Omental fat pad (tissue), 3 donors: ENCODE measurements at regions not wholly inside any gene's neighbourhood (a gene's known extent, or its start where the extent isn't known, plus 50 kb on each side); places are given as distances from the start of the nearest gene placed in this dataset.
"Not testable (repeated sequence)": the region's sequence is repeated elsewhere in the genome, so short reads cannot be mapped to it uniquely, and the experiment has no call there.

Experiments used
- ATAC-seq: fragments of 150-250 bp; one replicate; pipeline ENCODE4 v1.9.1; 2016; ENCODE audit warnings: mild to moderate bottlenecking, moderate library complexity; ENCODE audit not compliant: low FRiP score
- DNase-seq: peaks from one replicate; pipeline ENCODE4 v3.0.0-alpha.2; 2019; ENCODE audit warnings: low spot score
- TF ChIP-seq, protein P1 (sequence below), 3 donors: fragments of 450-650 bp; IDR thresholded peaks; one replicate each; pipeline ENCODE4 v1.5.1; 2016 to 2017; ENCODE audit warnings: antibody characterized with exemption in 3 of 3, mild to moderate bottlenecking in 3 of 3, moderate library complexity in 2 of 3

DNA sequence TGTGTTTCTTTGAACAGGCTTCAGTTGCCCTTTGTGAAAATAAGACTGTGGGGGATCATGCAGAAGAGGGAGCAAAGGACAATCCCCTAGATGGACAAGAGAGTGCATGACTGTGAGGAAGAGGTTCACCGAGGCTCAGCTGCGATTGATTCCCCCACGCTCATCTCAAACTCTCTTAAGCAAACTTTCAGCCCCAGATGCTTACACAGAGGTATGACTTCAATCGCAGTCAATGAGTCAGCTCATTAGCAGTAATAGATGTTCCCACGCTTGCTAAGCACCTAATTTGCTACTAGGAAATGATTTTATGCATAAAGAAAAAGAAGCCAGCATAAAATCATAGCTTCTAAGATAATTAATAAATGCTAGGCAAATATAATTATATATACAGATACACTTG, 2256.1 kb upstream of the AGA start:
- TF ChIP-seq, protein P1, sequence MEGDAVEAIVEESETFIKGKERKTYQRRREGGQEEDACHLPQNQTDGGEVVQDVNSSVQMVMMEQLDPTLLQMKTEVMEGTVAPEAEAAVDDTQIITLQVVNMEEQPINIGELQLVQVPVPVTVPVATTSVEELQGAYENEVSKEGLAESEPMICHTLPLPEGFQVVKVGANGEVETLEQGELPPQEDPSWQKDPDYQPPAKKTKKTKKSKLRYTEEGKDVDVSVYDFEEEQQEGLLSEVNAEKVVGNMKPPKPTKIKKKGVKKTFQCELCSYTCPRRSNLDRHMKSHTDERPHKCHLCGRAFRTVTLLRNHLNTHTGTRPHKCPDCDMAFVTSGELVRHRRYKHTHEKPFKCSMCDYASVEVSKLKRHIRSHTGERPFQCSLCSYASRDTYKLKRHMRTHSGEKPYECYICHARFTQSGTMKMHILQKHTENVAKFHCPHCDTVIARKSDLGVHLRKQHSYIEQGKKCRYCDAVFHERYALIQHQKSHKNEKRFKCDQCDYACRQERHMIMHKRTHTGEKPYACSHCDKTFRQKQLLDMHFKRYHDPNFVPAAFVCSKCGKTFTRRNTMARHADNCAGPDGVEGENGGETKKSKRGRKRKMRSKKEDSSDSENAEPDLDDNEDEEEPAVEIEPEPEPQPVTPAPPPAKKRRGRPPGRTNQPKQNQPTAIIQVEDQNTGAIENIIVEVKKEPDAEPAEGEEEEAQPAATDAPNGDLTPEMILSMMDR (IDR thresholded peaks at IDR 0.05) = no peak
- no peak for ATAC-seq
- no peak for DNase-seq

DNA sequence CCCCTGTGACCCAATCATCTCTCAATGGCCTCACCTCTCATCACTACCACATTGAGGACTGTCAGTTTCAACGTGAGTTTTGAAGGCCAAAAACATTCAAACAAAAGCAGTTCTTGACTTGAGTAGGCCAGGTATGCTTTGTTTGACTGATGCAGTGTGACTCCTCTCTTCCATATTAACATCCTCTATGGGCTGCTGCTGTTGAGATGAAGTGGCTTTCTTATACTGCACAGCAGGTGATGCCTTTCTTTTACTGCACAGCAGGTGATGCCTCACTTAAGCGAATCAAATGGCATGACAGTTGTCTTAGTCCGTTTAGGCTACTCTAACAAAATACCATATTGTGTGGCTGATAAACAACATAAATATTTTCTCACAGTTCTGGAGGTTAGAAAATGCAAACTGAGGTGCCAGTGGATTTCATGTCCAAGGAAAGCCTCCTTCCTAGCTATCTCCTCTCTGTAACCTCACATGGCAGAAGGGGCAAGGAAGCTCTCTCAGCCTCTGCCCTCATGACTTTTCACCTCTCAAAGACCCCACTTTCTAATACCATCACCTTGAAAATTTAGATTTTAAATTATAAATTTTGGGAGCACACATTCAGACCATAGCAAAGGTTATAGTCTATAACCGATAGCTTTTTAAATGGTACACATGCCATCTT, 2267.9 kb upstream of the AGA start:
- TF ChIP-seq, protein P1 (IDR thresholded peaks at IDR 0.05) = no peak
- DNase-seq (no peak), ATAC-seq (no peak)

DNA sequence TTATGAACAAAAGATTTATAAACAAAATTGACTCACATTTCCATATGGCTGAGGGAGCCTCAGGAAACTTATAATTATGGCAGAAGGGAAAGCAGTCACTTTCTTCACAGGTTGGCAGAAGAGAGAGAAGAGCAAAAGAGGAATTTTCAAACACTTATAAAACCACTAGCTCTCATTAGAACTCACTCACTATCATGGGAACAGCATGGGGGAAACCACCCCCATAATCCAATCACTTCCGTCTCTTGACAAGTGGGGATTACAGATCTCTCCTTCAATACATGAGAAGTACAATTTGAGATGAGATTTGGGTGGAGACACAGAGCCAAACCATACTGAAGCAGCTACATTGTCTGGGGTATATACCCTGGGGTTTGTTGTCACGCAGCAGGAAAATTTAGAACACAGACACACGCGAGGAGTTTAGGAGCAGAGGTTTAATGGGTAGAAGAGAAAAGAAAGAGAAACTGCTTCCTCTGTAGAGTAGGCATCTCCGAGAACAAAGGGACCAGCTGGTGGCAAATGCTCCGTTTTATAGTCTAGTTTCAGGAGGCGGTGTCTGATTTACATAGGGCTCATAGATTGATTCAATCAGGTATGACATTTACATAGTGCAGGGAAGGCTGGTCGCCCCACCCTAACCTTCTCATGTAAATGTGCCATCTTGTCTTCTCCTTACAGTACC, 2277.7 kb upstream of the AGA start:
- TF ChIP-seq, protein P1 (IDR thresholded peaks at IDR 0.05) = no peak
- ATAC-seq = no peak

DNA sequence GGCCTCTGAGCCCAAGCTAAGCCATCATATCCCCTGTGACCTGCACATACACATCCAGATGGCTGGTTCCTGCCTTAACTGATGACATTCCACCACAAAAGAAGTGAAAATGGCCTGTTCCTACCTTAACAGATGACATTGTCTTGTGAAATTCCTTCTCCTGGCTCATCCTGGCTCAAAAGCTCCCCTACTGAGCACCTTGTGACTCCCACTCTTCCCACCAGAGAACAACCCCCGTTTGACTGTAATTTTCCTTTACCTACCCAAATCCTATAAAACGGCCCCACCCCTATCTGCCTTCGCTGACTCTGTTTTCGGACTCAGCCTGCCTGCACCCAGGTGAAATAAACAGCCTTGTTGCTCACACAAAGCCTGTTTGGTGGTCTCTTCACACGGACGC, 2284.3 kb upstream of the AGA start:
- ATAC-seq, DNase-seq: not testable (repeated sequence)

More for the DNA sequence above, 2277.7 kb upstream of the AGA start:
- DNase-seq = no peak

DNA sequence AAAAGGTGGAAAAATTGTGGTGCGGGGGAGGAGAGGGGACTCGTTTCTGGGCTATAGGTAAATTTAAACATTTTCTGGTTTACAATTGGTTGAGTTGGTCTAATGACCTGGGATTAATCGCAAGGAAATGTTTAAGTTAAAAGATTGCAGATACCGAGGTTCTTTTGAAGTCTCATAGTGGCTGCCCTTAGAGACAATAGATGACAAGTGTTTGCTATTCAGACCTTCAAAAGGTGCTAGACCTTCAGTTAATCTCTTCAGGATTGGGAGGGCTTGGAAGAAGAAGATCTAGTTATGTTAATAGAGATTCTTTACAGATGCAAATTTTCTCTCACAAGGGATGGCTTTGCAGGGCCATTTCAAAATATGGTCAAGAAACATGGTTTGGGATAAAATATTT, 2286.1 kb upstream of the AGA start:
- no peak for ATAC-seq
- TF ChIP-seq, protein P1 (IDR thresholded peaks at IDR 0.05) = no peak
- no peak for DNase-seq

DNA sequence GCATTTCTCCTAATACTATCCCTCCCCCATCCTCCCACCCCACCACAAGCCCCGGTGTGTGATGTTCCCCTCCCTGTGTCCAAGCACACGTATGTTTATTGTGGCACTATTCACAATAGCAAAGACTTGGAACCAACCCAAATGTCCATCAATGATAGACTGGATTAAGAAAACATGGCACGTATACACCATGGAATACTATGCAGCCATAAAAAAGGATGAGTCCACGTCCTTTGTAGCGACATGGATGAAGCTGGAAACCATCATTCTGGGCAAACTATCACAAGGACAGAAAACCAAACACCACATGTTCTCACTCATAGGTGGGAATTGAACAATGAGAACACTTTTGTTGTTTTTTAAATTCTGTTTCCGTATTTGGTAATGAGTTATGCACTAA, 2294.6 kb upstream of the AGA start:
- DNase-seq, ATAC-seq: not testable (repeated sequence)

DNA sequence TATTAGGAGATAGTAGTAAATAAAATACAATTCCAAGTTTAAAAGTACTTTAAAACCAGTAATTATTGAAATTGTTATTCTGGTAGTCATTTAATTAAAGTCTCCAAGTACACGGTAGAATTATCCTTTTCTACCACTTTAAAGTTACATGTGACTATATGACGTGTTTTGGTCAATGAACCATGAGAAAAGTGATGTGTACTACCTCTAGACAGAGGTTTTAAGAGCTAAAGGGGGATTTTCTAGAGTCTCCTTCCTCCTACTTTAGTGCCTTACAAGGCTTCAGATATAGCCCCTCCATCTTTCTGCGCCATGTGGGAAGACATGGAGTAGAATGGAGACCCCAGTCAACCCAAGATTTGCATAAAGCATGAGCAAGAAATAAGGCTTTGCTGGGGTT, 2296.6 kb upstream of the AGA start:
- DNase-seq = no peak
- TF ChIP-seq, protein P1 (IDR thresholded peaks at IDR 0.05) = no peak
- no peak for ATAC-seq

DNA sequence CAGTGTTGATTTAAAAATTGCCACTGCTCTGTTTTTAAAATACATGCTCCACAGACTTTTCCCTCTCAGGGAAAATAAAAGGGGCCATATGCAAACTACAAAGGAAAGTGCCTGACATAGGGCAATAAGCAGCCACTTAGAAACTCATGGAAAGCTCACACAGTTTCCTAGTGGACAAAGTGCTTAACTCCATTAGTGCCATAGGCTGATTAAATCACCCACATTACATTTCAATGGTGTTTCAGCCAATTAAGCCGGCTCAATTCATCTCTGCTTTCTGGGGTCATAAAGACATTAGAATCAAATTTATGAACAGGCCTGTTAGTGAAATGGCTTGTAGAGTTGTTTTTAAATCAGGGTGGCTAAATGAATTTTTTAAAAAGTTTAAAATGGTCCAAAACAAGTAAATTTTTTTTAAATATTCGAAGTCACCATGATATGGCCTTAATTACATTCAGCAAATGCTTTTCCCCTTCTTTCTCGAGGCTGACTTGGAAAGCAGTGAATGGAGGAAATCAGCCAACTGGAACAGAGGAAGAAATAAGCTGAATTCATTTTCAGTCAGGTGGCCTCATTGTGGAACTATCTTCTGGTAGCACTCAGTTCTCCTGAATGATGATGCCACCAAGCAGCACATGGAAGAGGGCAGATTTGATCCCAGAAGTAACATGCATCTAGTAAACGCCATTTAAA, 2305.1 kb upstream of the AGA start:
- TF ChIP-seq, protein P1 (IDR thresholded peaks at IDR 0.05) = no peak
- DNase-seq (no peak), ATAC-seq (no peak)
